Hematopoietic multipotent progenitor cell treated with erythropoietin and hydrocortisone succinate and interleukin-3 and kit ligand, for 4 days (in vitro differentiated cells): ENCODE measurements at regions not wholly inside any gene's neighbourhood (a gene's known extent, or its start where the extent isn't known, plus 50 kb on each side); places are given as distances from the start of the nearest gene placed in this dataset.
"Not testable (repeated sequence)": the region's sequence is repeated elsewhere in the genome, so short reads cannot be mapped to it uniquely, and the experiment has no call there.

ENCODE experiments used
- DNase-seq: peaks from one replicate; pipeline ENCODE4 v3.0.0-alpha.2; 2015

- DNase-seq = no peak
Measured at GRCh38 chr6:82419132-82419581, 55.5 kb downstream of the TPBG start.

DNA sequence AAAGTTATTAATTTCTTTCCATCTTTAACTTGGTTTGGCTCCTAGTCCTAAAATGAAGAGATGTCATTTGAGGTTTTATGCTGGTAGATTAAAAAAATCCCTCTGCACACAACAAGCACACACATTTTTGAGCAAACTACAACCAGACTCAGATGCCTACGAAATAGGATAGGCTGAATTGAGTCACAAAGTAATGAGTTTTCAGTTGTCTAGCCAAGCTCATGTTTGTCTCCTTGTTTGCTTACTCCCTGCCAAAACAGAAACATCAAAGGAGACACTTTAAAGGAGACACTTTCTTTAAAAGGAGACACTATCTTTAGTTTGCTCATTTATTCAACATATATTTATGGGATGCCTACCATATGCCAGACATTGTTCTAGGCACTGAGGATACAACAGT, 56.2 kb downstream of the TPBG start:
- DNase-seq = no peak

- DNase-seq = no peak
Measured at GRCh38 chr6:82430611-82431010, 67.0 kb downstream of the TPBG start.

DNA sequence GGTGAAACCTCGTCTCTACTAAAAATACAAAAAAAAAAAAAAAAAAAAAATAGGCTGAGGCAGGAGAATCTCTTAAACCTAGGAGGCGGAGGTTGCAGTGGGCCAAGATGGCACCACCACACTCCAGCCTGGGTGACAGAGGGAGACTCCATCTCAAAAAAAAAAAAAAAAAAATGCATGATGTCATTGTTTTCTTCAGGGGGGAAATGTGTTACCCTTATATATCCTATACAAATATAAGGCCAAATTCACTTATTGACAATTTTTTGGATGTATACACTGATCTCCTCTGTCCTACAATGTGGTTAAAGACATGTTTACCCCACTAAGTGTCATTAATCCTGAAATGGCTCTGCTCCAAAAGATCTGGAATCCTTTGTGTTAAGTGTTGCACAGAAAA, 73.1 kb downstream of the TPBG start:
- DNase-seq = no peak

DNA sequence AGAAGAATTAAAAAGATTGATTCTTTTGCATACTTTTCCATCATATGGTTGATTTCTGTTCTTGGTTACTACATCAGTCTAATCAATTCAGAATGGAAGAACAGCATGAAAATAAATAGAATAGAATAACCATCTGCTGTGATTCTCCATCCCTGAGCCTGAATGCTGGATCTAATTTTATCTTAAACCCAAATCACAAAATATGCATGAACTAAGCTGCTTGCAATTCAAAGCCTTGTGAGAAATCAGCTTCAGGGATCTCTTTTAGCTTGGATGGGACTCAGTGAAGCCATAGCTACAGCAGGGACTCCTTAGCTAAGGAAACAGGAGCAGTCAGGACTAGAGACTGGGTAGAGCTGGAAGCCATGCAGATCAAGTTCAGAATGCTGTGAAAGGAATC, 74.1 kb downstream of the TPBG start:
- DNase-seq = no peak

DNA sequence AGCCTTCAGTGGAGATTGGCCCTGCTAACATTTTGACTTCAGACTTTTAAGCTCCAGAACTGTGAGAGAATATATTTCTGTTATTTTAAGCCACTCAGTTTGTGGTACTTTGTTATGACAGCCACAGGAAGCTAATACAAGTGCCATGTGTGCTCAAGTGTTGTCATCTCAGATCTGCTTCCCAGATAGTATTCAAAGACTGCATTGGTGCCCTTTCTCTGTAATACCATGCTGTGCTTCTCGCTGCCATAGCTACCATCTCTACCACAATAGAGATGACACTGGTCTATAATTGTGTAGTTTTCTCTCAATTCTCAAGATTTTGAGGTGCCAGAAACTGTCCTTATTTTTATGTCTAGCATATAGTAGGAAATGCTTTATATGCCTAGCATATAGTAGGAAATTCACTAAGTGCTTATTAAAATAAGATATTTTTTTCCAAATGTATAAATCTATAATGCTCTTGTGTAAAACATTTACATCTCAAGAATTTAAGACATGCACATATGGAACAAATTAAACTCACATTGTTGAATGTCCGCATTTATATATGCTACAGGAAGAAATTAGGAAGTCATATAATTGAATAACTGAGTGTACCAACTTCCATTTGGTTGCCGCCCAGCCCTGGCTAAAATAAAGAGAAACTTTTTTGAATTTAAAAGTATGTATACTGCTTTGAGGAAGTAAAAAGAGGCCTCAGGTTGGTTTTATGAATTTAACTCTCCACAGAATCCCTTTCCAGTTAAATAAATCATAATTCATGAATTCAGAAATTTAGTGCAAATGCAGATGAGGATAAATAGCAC, 77.6 kb downstream of the TPBG start:
- no peak for DNase-seq

GRCh38 chr6:82442061-82442719, 78.6 kb downstream of the TPBG start:
- DNase-seq = no peak

- no peak for DNase-seq
Measured at GRCh38 chr6:82458147-82458546, 94.5 kb downstream of the TPBG start.

DNA sequence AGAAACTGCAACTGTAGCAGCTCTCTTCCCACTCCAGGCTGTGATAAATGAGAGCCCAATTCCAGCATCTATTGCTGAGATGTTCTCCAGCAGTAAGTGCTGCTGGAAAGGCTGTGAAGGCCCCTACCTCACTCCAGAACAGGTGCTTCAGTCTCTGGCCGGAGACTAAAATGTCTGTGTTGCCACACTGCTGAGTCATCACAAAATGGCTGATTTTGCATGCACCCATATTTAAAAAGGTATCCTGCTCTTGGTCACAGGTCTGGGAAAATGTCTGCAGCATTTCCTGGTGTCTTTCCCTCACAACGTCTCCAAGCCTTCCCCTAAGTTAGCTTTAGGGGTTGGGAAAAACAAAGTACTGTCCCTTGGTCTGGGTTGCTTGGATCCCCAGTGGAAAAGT, 95.1 kb downstream of the TPBG start:
- no peak for DNase-seq

- no peak for DNase-seq
Measured at GRCh38 chr6:82461536-82461935, 97.9 kb downstream of the TPBG start.

DNA sequence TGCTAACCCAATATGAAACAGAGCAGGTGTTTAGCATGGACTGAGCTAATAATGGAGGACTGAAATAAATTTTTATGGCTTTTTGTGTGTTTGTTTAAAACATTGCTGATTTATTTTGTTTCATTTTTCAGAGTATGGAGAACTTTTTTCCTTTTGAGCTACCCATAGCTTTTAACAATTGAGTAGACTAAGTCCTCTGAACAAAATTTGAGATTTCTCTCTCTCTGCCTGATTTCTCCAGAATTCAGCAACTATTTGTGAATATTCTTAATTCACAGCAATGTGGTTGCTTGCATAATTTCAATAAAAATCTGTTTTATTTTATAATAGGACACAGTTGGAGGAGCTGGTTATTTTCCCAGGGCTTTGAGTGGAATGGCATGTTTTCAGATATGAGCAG, 103.7 kb downstream of the TPBG start:
- no peak for DNase-seq

GRCh38 chr6:82470123-82470522, 106.5 kb downstream of the TPBG start:
- not testable (repeated sequence) for DNase-seq

DNA sequence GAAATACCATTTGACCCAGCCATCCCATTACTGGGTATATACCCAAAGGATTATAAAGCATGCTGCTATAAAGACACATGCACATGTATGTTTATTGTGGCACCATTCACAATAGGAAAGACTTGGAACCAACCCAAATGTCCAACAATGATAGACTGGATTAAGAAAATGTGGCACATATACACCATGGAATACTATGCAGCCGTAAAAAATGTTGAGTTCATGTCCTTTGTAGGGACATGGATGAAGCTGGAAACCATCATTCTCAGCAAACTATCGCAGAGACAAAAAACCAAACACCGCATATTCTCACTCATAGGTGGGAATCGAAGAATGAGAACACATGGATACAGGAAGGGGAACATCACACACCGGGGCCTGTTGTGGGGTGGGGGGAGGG, 111.5 kb downstream of the TPBG start:
- not testable (repeated sequence) for DNase-seq

- DNase-seq = no peak
Measured at GRCh38 chr6:82484001-82484400, 120.4 kb downstream of the TPBG start.

DNA sequence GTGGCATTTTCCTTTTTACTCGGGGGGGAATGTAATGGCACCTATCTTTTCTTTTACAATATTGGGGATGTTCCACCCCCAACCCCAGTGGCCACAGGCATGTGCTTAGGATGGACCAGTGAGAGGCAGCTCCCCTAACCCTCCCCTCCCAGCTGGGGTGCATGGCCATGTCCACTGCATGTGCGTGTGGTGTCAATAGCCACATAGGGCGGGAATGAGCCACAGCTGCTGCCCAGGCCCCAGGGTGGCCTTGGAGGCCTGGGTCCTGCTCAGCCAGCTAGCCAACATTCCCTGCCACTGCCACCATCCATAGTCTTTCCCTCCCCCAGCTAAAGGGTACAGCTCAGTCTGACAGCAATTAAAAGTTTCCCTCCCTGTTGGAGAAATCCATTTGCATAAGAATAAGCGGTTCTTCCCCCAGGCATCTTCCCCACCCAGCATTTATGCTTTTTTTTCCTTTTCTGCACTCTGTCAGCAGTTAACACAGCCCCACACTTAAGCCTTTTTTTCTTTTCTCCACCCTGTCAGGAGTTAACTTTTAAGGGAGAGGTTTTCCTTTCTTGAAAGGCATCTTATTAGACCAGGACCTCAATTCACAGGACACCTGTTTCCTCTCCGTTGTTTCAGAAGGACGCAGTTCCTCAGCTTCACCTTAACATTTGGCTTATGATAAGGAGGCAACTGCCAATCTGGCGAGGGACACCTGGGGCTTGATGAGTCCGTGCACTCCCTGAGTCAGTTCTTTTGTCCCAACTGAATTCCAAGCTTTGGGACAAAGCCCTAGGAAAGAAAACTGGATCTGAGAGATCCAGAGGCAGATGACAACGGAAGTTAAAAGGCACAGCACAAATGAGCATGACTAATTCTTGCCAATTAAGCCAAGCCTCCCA, 121.4 kb downstream of the TPBG start:
- no peak for DNase-seq

- DNase-seq = no peak
Measured at GRCh38 chr6:82487895-82488294, 124.3 kb downstream of the TPBG start.

DNA sequence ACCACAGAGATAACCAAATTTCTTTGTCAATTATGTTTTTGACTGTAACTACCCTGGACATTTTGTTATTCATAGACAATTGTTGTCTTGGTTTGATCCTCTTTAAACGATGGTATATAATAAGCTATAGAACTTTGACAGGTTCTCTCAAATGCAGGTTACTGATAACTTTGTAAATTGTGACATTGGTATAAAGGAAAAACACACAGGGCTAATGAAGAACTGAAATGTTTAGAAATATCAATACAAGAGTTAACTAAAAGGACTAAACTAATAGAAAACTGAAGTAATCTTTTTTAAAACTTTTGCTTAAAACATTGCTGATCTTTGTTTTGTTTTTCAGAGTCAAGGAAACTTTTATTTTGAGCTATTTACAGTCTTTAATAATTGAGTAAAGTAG, 124.8 kb downstream of the TPBG start:
- no peak for DNase-seq

DNA sequence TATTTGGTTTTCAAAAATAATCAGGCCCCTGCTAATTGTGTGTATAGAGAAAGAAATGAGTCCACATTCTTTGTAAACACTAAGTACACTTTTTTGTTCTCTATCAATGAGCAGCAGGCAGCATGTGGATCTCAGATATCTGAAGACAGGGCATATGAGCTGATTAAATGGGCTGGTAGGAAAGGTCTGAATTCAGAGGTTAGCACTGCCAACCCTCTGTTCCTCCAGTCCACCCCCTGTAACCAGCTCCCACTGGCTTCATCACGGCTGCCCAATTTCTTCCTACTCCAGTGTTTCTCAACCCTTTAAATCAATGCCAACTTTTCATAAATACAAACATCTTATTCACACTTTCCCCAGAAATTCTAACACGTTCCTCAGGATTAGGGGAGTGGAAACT, 128.5 kb downstream of the TPBG start:
- DNase-seq = no peak

DNA sequence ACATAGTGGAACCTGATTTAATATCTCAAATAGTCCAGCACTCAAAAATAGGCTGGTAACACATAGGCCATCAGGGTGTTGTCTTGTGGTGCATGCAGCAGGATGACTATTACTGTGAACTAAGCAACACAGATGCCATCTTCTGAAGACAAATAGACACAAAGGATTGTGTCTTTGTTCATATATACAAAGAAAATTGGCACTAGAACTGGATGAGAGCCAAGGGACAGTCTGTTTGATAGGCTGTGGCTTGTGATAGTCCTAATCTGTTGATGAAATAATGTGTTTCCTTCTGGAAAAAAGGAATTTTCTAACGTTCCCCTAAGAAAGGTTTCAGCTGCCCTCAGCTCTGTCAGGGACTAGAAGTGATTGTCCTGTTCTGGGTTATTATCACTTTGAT, 129.8 kb downstream of the TPBG start:
- DNase-seq = no peak

DNA sequence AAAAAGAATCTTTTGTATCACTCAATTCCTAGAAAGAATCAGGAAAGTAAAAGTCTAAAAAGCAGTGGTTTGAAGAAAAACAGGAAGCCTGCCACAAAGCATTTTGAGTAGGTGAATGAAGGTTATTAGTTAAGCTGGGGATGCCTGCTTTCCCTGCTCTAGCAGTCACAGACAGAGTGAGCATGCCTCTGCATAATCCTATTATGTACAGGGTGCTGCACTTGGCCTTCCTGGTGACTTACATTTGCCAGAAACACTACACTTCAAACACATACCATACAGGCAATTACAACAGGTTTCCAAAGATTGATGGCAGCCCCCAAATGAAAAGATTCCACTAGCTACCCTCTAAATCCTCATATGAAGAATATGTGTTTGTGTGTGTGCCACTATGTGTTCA, 130.8 kb downstream of the TPBG start:
- no peak for DNase-seq

DNA sequence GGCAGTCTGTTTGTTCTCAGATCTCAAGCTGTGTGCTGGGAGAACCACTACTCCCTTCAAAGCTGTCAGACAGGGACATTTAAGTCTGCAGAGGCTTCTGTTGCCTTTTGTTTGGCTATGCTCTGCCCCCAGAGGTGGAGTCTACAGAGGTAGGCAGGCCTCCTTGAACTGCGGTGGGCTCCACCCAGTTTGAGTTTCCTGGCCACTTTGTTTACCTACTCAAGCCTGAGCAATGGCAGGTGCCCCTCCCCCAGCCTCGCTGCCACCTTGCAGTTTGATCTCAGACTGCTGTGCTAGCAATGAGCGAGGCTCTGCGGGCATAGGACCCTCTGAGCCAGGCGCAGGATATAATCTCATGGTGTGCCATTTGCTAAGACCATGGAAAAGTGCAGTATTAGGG, 138.3 kb downstream of the TPBG start:
- DNase-seq = not testable (repeated sequence)

- DNase-seq = no peak
Measured at GRCh38 chr6:82506526-82506925, 142.9 kb downstream of the TPBG start.

DNA sequence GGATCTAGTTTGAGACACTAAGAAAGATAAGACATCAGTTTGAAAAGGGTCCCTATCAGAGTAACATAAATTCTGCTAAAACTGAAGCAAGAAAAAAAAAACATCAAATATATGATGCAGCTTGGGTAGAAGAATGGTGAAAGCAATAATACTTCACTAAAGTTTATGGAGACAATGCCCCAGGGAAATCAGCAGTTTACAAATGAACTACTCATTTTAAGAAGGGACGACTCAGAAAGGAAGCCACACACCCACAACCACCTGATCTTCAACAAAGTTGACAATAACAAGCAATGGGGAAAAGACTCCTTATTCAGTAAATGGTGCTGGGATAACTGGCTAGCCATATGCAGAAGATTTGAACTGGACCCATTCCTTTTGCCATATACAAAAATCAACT, 143.5 kb downstream of the TPBG start:
- DNase-seq = no peak

DNA sequence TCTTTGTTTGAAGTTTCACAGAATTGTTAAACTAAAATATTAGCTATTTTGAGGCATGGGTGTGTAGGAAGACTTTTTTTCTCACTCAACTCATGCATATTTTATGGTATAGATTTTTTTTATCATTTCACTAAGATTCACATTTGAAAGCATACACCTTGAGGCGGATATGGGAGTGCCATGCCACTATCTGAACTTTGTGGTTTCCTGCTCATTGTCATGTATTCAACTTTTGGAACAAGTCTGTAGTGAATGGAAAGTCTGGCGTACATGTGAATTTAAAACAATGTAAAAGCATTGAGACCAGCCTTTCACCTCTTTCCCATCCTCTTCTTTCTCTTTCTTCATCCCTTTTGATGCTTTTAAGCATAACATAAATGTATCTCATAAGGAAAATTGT, 147.9 kb downstream of the TPBG start:
- DNase-seq = no peak
